Testis (tissue), 2 donors: ENCODE measurements at regions not wholly inside any gene's neighbourhood (a gene's known extent, or its start where the extent isn't known, plus 50 kb on each side); places are given as distances from the start of the nearest gene placed in this dataset.

Source experiments
- DNase-seq: peaks from one replicate; pipeline ENCODE4 v3.0.0-alpha.2; 2019
- H3K27ac ChIP-seq, 2 donors: fragments of 200-600 bp; sonication (generic); one replicate each; pipeline ENCODE4 v1.5.1; 2019
- H3K27me3 ChIP-seq: fragments of 200-600 bp; sonication (generic); one replicate; pipeline ENCODE4 v1.5.1; 2019
- H3K36me3 ChIP-seq: fragments of 200-600 bp; sonication (generic); one replicate; pipeline ENCODE4 v1.5.1; 2017; ENCODE audit warnings: low read depth; ENCODE audit errors: missing control alignments
- H3K4me1 ChIP-seq: fragments of 200-600 bp; sonication (generic); one replicate; pipeline ENCODE4 v1.5.1; 2019
- H3K4me3 ChIP-seq, 2 donors: fragments of 200-600 bp; sonication (generic); one replicate each; pipeline ENCODE4 v1.5.1; 2017 to 2019
- H3K9me3 ChIP-seq: fragments of 200-600 bp; sonication (generic); one replicate; pipeline ENCODE4 v1.5.1; 2017
- CTCF ChIP-seq, 3 experiments: fragments of 450-650 bp in 2 of 3; fragments of 200-600 bp in 1 of 3; sonication (generic) in 1 of 3; IDR thresholded peaks; one replicate each; pipeline ENCODE4 v1.5.1; 2016 to 2019; ENCODE audit warnings: antibody characterized with exemption in 3 of 3, mild to moderate bottlenecking in 2 of 3, moderate library complexity in 1 of 3
- POLR2A ChIP-seq: fragments of 450-650 bp; IDR thresholded peaks from one replicate; pipeline ENCODE4 v1.6.1; 2017; ENCODE audit warnings: antibody characterized with exemption, mild to moderate bottlenecking, moderate library complexity
- WGBS, 2 donors: methylation state at CpG; one replicate each; pipeline ENCODE4 v1.1.5; 2018; 5-methylcytosine and 5-hydroxymethylcytosine counted together
- intact Hi-C: fragments of 100-400 bp; cut with DNase I; formaldehyde crosslinking; loops from one replicate; pipeline ENCODE4 v1.15.1; 2023; ENCODE audit warnings: low total_unique reads

- H3K27ac ChIP-seq = peak overlapping the region in 1 of 2 donors; percentile 58
- no peaks in the 10 kb centered on the region for H3K36me3 ChIP-seq
- no peaks in the 10 kb centered on the region for H3K27me3 ChIP-seq
- no peak for TF ChIP-seq POLR2A
- no peak for TF ChIP-seq CTCF (IDR thresholded peaks at IDR 0.05)
- intact Hi-C loops = no loop called here
- 42 to 47% methylated on average over 4 of the region's 4 CpGs for WGBS, 2 donors
- no peak overlapping the region for H3K4me3 ChIP-seq
- no peaks in the 10 kb centered on the region for H3K9me3 ChIP-seq
- peaks cover 20% of the 10 kb centered on the region for H3K4me1 ChIP-seq
- DNase-seq = no peak
Measured at GRCh38 chr9:107863396-107863795, 373.8 kb upstream of the KLF4 start.

- Histone ChIP-seq H3K27ac (peak overlapping the region in 1 of 2 donors; percentile 58), H3K27me3 (no peaks in the 10 kb centered on the region), H3K9me3 (no peaks in the 10 kb centered on the region), H3K4me1 (peaks cover 16% of the 10 kb centered on the region), H3K36me3 (no peaks in the 10 kb centered on the region), H3K4me3 (no peak overlapping the region)
- DNase-seq = no peak
- no peak for TF ChIP-seq POLR2A
- no peak for TF ChIP-seq CTCF (IDR thresholded peaks at IDR 0.05)
- intact Hi-C loops = no loop called here
- WGBS, 2 donors = 48 to 58% methylated on average over 1 of the region's 1 CpG
Measured at GRCh38 chr9:107862881-107863280, 373.3 kb upstream of the KLF4 start.

- Histone ChIP-seq H3K27ac (no peak overlapping the region), H3K36me3 (no peaks in the 10 kb centered on the region), H3K9me3 (no peaks in the 10 kb centered on the region), H3K4me3 (no peak overlapping the region), H3K27me3 (no peaks in the 10 kb centered on the region), H3K4me1 (peaks cover 10% of the 10 kb centered on the region)
- 85 to 91% methylated on average over 1 of the region's 1 CpG for WGBS, 2 donors
- intact Hi-C loops = no loop called here
- DNase-seq = no peak
- TF ChIP-seq CTCF (IDR thresholded peaks at IDR 0.05) (no peak), POLR2A (no peak)
Measured at GRCh38 chr9:107862323-107862722, 372.8 kb upstream of the KLF4 start.

- intact Hi-C loops = no loop called here
- no peak for DNase-seq
- no peaks in the 10 kb centered on the region for H3K36me3 ChIP-seq
- H3K27me3 ChIP-seq = no peaks in the 10 kb centered on the region
- H3K4me3 ChIP-seq = no peak overlapping the region
- TF ChIP-seq POLR2A (no peak), CTCF (IDR thresholded peaks at IDR 0.05) (no peak)
- peaks cover 4% of the 10 kb centered on the region for H3K4me1 ChIP-seq
- H3K27ac ChIP-seq = no peak overlapping the region
- no peaks in the 10 kb centered on the region for H3K9me3 ChIP-seq
- WGBS, 2 donors = 86 to 87% methylated on average over 3 of the region's 3 CpGs
Measured at GRCh38 chr9:107861075-107861474, 371.5 kb upstream of the KLF4 start.

GRCh38 chr9:107858260-107858659 is 368.7 kb upstream of the KLF4 start:
- Histone ChIP-seq H3K27ac (no peak overlapping the region), H3K36me3 (no peaks in the 10 kb centered on the region), H3K9me3 (no peaks in the 10 kb centered on the region), H3K27me3 (no peaks in the 10 kb centered on the region), H3K4me1 (no peaks in the 10 kb centered on the region), H3K4me3 (no peak overlapping the region)
- intact Hi-C loops = no loop called here
- WGBS, 2 donors = 86 to 93% methylated on average over 8 of the region's 8 CpGs
- no peak for DNase-seq
- TF ChIP-seq CTCF (IDR thresholded peaks at IDR 0.05) (no peak), POLR2A (no peak)
